T-cell (primary cell): ENCODE measurements at regions not wholly inside any gene's neighbourhood (a gene's known extent, or its start where the extent isn't known, plus 50 kb on each side); places are given as distances from the start of the nearest gene placed in this dataset.

Experiments used
- ATAC-seq, 4 experiments: fragments of 200-7000 bp in 3 of 4; fragments of 150-1000 bp in 1 of 4; cut with Tn5 transposase; replicated peaks in 1 of 4; 1 replicate in 3 of 4; 2 replicates in 1 of 4; pipeline ENCODE4 v1.10.0; 2021; ENCODE audit warnings: moderate library complexity in 3 of 4, mild to moderate bottlenecking in 2 of 4, moderate number of reproducible peaks in 1 of 4
- CTCF ChIA-PET, 2 donors: fragments of 300-600 bp; sonication (Branson Sonifier 250); formaldehyde crosslinking; loops; one replicate each; lab custom pipeline; 2022; ENCODE audit warnings: antibody characterized with exemption in 2 of 2; lab: Charles Lee
- POLR2A ChIA-PET, 2 donors: fragments of 300-600 bp; sonication (Branson Sonifier 250); formaldehyde crosslinking; loops; one replicate each; lab custom pipeline; 2022; ENCODE audit warnings: antibody characterized with exemption in 2 of 2; lab: Charles Lee
- DNase-seq, 35 experiments: peaks; one replicate each; pipeline versions ENCODE4 v3.0.0 to v3.0.0-alpha.2; 2013 to 2023
- H3K27ac ChIP-seq: one replicate; pipeline ENCODE4 v1.5.1; 2013; ENCODE audit warnings: low read length
- H3K27me3 ChIP-seq, 2 experiments: replicated peaks in 1 of 2; 1 replicate in 1 of 2; 2 replicates in 1 of 2; pipeline versions ENCODE4 v1.6.1 to v1.7.0; 2013; ENCODE audit warnings: low read length in 1 of 2, mixed read lengths in 1 of 2; ENCODE audit not compliant: control insufficient read depth in 2 of 2, insufficient read depth in 2 of 2; ENCODE audit errors: extremely low read depth in 1 of 2
- H3K36me3 ChIP-seq, 2 donors: 1 replicate in 1 of 2; 2 replicates in 1 of 2; pipeline versions ENCODE4 v1.6.1 to v1.7.0; 2013; ENCODE audit warnings: low read length in 1 of 2; ENCODE audit not compliant: control insufficient read depth in 2 of 2, insufficient read depth in 1 of 2; ENCODE audit errors: extremely low read depth in 1 of 2
- H3K4me1 ChIP-seq, 2 experiments: 1 replicate in 1 of 2; 2 replicates in 1 of 2; pipeline versions ENCODE4 v1.6.1 to v1.7.0; 2013; ENCODE audit warnings: low read length in 2 of 2, mixed read lengths in 1 of 2; ENCODE audit not compliant: insufficient read depth in 2 of 2, control insufficient read depth in 1 of 2; ENCODE audit errors: extremely low read depth in 1 of 2
- H3K4me3 ChIP-seq, 2 donors: 1 replicate in 1 of 2; 2 replicates in 1 of 2; pipeline versions ENCODE4 v1.5.1 to v1.7.0; 2013; ENCODE audit warnings: mild to moderate bottlenecking in 2 of 2, low read length in 1 of 2, moderate library complexity in 1 of 2; ENCODE audit not compliant: control insufficient read depth in 1 of 2; ENCODE audit errors: extremely low read depth in 1 of 2
- H3K9me3 ChIP-seq: 2 replicates; pipeline ENCODE4 v1.7.0; 2013
- H3K27ac Mint-ChIP-seq, 2 donors: one replicate each; pipeline ENCODE4 v1.8.0; 2020 to 2021; ENCODE audit warnings: mild to moderate bottlenecking in 2 of 2, mixed read lengths in 2 of 2
- H3K27me3 Mint-ChIP-seq, 2 donors: one replicate each; pipeline ENCODE4 v1.8.0; 2021 to 2022; ENCODE audit warnings: mixed read lengths in 2 of 2
- H3K36me3 Mint-ChIP-seq: one replicate; pipeline ENCODE4 v1.8.0; 2021; ENCODE audit warnings: mixed read lengths
- H3K4me1 Mint-ChIP-seq, 3 donors: one replicate each; pipeline ENCODE4 v1.8.0; 2020 to 2022; ENCODE audit warnings: mixed read lengths in 3 of 3, mild to moderate bottlenecking in 1 of 3
- H3K4me3 Mint-ChIP-seq, 3 donors: one replicate each; pipeline ENCODE4 v1.8.0; 2020 to 2022; ENCODE audit warnings: mild to moderate bottlenecking in 3 of 3, mixed read lengths in 3 of 3, moderate library complexity in 3 of 3
- H3K9me3 Mint-ChIP-seq, 3 donors: one replicate each; pipeline ENCODE4 v1.8.0; 2020 to 2022; ENCODE audit warnings: mixed read lengths in 3 of 3
- WGBS: methylation state at CpG from one replicate; pipeline ENCODE4 v1.1.5; 2013; ENCODE audit warnings: missing lambda C conversion rate; ENCODE audit not compliant: insufficient coverage; 5-methylcytosine and 5-hydroxymethylcytosine counted together

- ChIA-PET CTCF (interaction anchor here in 1 of 2 donors (1.0 kb wide), 1 partner anchor 23 kb away, joined by 3 read pairs; no protein-coding TSS in a partner anchor), POLR2A (interaction anchor here in 1 of 2 donors (0.6 to 0.8 kb wide), 3 partner anchors 43 to 1064 kb away, joined by 3 read pairs; no protein-coding TSS in a partner anchor)
- Mint-ChIP-seq H3K4me3 (peak overlapping the region; percentile 82 to 89 (median 85)), H3K27me3 (peaks cover 0 to 11% of the 10 kb centered on the region in 2 donors), H3K9me3 (no peaks in the 10 kb centered on the region), H3K4me1 (peaks cover 15 to 31% (median 27%) of the 10 kb centered on the region in 3 donors), H3K27ac (peak overlapping the region in 1 of 2 donors; percentile 62), H3K36me3 (no peaks in the 10 kb centered on the region)
- ATAC-seq (no peak), DNase-seq (no peak)
- peak overlapping the region; percentile 63 to 70 for H3K4me3 ChIP-seq
- H3K36me3 ChIP-seq, result no peaks in the 10 kb centered on the region
- WGBS, result 25% methylated on average over 2 of the region's 6 CpGs
- no peak overlapping the region for H3K27ac ChIP-seq
- H3K9me3 ChIP-seq, result no peaks in the 10 kb centered on the region
- peaks cover 0 to 4% of the 10 kb centered on the region in 2 experiments for H3K27me3 ChIP-seq
- H3K4me1 ChIP-seq, result peaks cover 5 to 9% of the 10 kb centered on the region in 2 experiments
These were observed 169.3 kb upstream of the MAF start for GRCh38 chr16:79769928-79770243.

DNA sequence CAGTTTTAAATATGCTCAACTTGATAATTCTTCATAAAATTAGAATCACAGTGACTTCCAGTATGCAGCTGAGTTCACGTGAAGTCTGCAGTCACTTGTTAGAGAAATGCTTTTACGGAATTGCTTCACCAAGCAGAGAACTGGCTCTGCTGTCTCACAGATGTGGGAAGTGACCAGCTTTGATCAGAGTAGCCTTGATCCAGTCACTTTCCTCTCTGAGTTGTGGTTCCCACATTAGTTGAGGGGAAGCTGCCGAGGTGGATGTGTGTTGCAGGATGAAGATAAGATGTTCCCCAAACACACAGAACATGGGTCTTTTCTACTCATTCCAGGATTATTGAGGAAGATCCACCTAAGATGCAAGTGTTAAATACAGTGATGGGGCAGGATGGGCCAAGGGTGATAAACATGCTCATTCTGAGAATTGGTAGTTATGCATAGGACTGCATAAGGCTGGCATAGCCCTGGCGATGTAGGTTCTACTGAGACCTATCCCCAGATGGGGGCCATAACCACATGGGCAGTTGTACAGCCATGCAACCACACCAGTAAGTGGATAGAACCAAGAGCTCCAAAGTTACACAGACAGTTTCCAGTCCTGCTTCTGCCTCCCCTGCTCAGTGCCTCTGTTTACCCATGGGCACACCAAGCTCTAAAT lies 168.9 kb upstream of the MAF start:
- Histone ChIP-seq H3K4me1 (peaks cover 5 to 9% of the 10 kb centered on the region in 2 experiments), H3K27ac (no peak overlapping the region), H3K27me3 (peaks cover 0 to 4% of the 10 kb centered on the region in 2 experiments), H3K36me3 (no peaks in the 10 kb centered on the region), H3K4me3 (no peak overlapping the region), H3K9me3 (no peaks in the 10 kb centered on the region)
- no peaks in the 10 kb centered on the region for H3K9me3 Mint-ChIP-seq
- 96% methylated on average over 3 of the region's 4 CpGs for WGBS
- DNase-seq (no peak), ATAC-seq (no peak)
- H3K4me3 Mint-ChIP-seq, result peak overlapping the region; percentile 82 to 89 (median 85)
- POLR2A ChIA-PET, result interaction anchor here in 1 of 2 donors (0.8 kb wide), 1 partner anchor 771 kb away, joined by 3 read pairs; no protein-coding TSS in a partner anchor
- CTCF ChIA-PET, result interaction anchor here in 1 of 2 donors (1.0 kb wide), 1 partner anchor 22 kb away, joined by 3 read pairs; no protein-coding TSS in a partner anchor
- no peak overlapping the region for H3K27ac Mint-ChIP-seq
- H3K27me3 Mint-ChIP-seq, result peaks cover 0 to 11% of the 10 kb centered on the region in 2 donors
- peaks cover 15 to 31% (median 27%) of the 10 kb centered on the region in 3 donors for H3K4me1 Mint-ChIP-seq
- no peaks in the 10 kb centered on the region for H3K36me3 Mint-ChIP-seq

DNA sequence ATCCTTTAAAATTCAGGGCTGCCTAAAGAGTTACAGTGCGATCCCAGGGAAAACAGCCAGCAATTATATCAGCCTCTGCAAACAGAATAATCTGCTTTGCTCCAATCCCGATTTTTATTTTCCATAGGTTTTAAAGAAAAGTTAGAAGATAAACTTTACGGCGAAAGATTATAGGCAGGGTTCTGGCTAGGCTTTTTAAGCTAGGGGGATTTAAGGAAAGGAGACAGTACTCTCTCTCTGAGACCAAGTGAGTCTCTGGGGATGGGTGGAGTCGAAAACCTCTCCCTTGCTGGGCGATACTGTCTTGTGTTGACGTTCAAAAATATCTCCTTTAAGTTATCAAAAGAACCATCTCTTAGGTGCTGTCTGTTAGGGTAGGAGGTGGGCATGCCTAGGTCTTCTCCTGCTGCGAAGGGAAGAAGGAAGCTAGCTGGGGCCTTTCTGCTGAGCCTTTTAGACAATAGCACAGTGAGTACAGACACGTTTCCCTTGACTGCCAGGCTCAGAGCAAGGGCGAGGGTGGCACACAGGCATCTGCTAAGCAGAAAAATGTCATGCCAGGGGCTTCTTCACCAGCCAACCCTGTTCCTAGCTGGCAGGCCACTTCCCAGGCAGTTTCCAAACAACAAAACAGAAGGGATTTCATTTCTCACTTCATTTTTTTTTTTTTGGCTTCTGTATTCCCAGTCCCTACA lies 167.9 kb upstream of the MAF start:
- ChIA-PET POLR2A (no interaction called here), CTCF (no interaction called here)
- Mint-ChIP-seq H3K27ac (peak overlapping the region in 1 of 2 donors; percentile 65), H3K27me3 (peaks cover 0 to 11% of the 10 kb centered on the region in 2 donors), H3K36me3 (no peaks in the 10 kb centered on the region), H3K4me3 (peak overlapping the region in 2 of 3 donors; percentile 24 to 89), H3K4me1 (peaks cover 15 to 31% (median 27%) of the 10 kb centered on the region in 3 donors), H3K9me3 (no peaks in the 10 kb centered on the region)
- Histone ChIP-seq H3K9me3 (no peaks in the 10 kb centered on the region), H3K27me3 (peaks cover 0 to 4% of the 10 kb centered on the region in 2 experiments), H3K4me1 (peaks cover 5 to 9% of the 10 kb centered on the region in 2 experiments), H3K27ac (no peak overlapping the region), H3K4me3 (no peak overlapping the region), H3K36me3 (no peaks in the 10 kb centered on the region)
- ATAC-seq, result no peak
- 43% methylated on average over 3 of the region's 10 CpGs for WGBS
- no peak for DNase-seq

- peaks cover 0 to 11% of the 10 kb centered on the region in 2 donors for H3K27me3 Mint-ChIP-seq
- no peak for ATAC-seq
- Histone ChIP-seq H3K27ac (no peak overlapping the region), H3K9me3 (no peaks in the 10 kb centered on the region), H3K4me3 (no peak overlapping the region), H3K36me3 (no peaks in the 10 kb centered on the region), H3K27me3 (peaks cover 0 to 4% of the 10 kb centered on the region in 2 experiments), H3K4me1 (peaks cover 5 to 9% of the 10 kb centered on the region in 2 experiments)
- H3K36me3 Mint-ChIP-seq, result no peaks in the 10 kb centered on the region
- ChIA-PET CTCF (no interaction called here), POLR2A (no interaction called here)
- 76% methylated on average over 4 of the region's 7 CpGs for WGBS
- no peak overlapping the region for H3K27ac Mint-ChIP-seq
- DNase-seq, result no peak
- H3K4me1 Mint-ChIP-seq, result peaks cover 15 to 31% (median 27%) of the 10 kb centered on the region in 3 donors
- H3K9me3 Mint-ChIP-seq, result no peaks in the 10 kb centered on the region
- peak overlapping the region in 1 of 3 donors; percentile 89 for H3K4me3 Mint-ChIP-seq
These were observed 167.1 kb upstream of the MAF start for GRCh38 chr16:79767421-79768275.

DNA sequence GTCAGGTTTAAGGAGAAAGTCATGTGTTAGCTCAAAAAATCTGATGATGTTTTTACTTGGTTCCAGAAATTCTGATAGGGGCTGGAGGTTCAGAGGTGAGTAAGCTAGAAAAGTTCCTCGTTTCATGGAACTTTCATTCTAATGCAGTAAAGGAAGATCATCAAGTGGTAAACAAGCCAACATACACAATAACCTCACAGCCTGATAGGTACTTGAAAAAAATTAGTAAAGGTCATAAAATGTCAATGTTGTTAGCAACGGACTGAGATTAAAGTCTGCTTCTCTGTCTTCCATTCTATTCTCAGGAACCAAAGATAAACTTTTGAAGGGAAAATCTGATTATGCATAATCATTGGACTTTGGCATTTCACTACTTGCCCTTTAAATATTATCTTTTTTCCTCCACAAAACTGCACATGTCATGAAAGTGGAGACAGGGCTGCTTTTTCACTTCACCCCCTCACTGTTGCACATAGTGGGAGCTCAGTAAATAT lies 165.4 kb upstream of the MAF start:
- peaks cover 12 to 28% (median 23%) of the 10 kb centered on the region in 3 donors for H3K4me1 Mint-ChIP-seq
- Histone ChIP-seq H3K9me3 (no peaks in the 10 kb centered on the region), H3K36me3 (no peaks in the 10 kb centered on the region), H3K4me1 (peaks cover 5 to 9% of the 10 kb centered on the region in 2 experiments), H3K27me3 (peaks cover 0 to 4% of the 10 kb centered on the region in 2 experiments), H3K27ac (no peak overlapping the region), H3K4me3 (no peak overlapping the region)
- no peaks in the 10 kb centered on the region for H3K9me3 Mint-ChIP-seq
- no peak overlapping the region for H3K27ac Mint-ChIP-seq
- H3K36me3 Mint-ChIP-seq, result no peaks in the 10 kb centered on the region
- POLR2A ChIA-PET, result no interaction called here
- CTCF ChIA-PET, result no interaction called here
- ATAC-seq, result no peak
- DNase-seq, result no peak
- H3K4me3 Mint-ChIP-seq, result no peak overlapping the region
- H3K27me3 Mint-ChIP-seq, result peaks cover 0 to 8% of the 10 kb centered on the region in 2 donors
- no CpG with 5 or more reads among the region's 2 CpGs for WGBS

DNA sequence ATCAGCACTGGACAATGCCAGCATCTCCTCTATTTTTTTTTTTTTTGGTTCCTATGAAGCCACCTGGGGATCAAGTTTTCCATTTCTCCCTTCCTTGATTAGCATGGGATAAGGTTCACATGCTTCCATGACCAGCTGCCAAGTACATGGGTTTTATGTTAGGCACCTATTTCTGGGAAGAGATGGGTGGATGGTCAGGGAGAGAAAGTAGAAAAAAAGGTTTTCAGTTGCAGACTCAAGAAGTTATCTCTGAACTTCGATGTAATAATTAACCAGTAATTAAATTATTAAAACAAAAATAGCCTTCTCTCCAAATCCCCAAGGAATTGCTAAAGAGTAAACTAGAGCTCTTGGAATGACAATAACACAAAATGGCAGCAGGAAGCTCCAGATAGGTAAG lies 164.9 kb upstream of the MAF start:
- no peaks in the 10 kb centered on the region for H3K36me3 ChIP-seq
- H3K4me1 ChIP-seq, result peaks cover 5% of the 10 kb centered on the region in 2 experiments
- H3K36me3 Mint-ChIP-seq, result no peaks in the 10 kb centered on the region
- ChIA-PET POLR2A (no interaction called here), CTCF (no interaction called here)
- peaks cover 8 to 24% (median 18%) of the 10 kb centered on the region in 3 donors for H3K4me1 Mint-ChIP-seq
- H3K9me3 ChIP-seq, result no peaks in the 10 kb centered on the region
- no peak overlapping the region for H3K27ac Mint-ChIP-seq
- no peak for DNase-seq
- peaks cover 0 to 5% of the 10 kb centered on the region in 2 donors for H3K27me3 Mint-ChIP-seq
- no peak for ATAC-seq
- H3K9me3 Mint-ChIP-seq, result no peaks in the 10 kb centered on the region
- no peak overlapping the region for H3K4me3 ChIP-seq
- H3K4me3 Mint-ChIP-seq, result no peak overlapping the region
- WGBS, result no CpG with 5 or more reads among the region's 1 CpG
- peaks cover 0 to 4% of the 10 kb centered on the region in 2 experiments for H3K27me3 ChIP-seq
- no peak overlapping the region for H3K27ac ChIP-seq
